ENCODE measurements at regions not wholly inside any gene's neighbourhood (a gene's known extent, or its start where the extent isn't known, plus 50 kb on each side); places are given as distances from the start of the nearest gene placed in this dataset.

- no peak for DNase-seq (ENCODE audit: low read depth)
- H3K4me3 ChIP-seq (ENCODE audit: low read depth, low read length): no peak overlapping the region
- TF ChIP-seq MAX (IDR thresholded peaks at IDR 0.05; ENCODE audit: low read depth, low read length) (no peak), POLR2A (IDR thresholded peaks at IDR 0.05; ENCODE audit: extremely low read depth, insufficient read length) (no peak)
- TF ChIP-seq, protein P1, sequence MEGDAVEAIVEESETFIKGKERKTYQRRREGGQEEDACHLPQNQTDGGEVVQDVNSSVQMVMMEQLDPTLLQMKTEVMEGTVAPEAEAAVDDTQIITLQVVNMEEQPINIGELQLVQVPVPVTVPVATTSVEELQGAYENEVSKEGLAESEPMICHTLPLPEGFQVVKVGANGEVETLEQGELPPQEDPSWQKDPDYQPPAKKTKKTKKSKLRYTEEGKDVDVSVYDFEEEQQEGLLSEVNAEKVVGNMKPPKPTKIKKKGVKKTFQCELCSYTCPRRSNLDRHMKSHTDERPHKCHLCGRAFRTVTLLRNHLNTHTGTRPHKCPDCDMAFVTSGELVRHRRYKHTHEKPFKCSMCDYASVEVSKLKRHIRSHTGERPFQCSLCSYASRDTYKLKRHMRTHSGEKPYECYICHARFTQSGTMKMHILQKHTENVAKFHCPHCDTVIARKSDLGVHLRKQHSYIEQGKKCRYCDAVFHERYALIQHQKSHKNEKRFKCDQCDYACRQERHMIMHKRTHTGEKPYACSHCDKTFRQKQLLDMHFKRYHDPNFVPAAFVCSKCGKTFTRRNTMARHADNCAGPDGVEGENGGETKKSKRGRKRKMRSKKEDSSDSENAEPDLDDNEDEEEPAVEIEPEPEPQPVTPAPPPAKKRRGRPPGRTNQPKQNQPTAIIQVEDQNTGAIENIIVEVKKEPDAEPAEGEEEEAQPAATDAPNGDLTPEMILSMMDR (IDR thresholded peaks at IDR 0.05; ENCODE audit: low read depth, low read length): no peak
Observed at GRCh38 chr6:139886396-139886795, 511.9 kb upstream of the CITED2 start.

- H3K4me3 ChIP-seq (ENCODE audit: low read depth, low read length): no peak overlapping the region
- TF ChIP-seq, protein P1 (IDR thresholded peaks at IDR 0.05; ENCODE audit: low read depth, low read length): no peak
- no peak for TF ChIP-seq MAX (IDR thresholded peaks at IDR 0.05; ENCODE audit: low read depth, low read length)
- TF ChIP-seq MYC (IDR thresholded peaks at IDR 0.05; ENCODE audit: low read depth, low read length): no peak
- TF ChIP-seq POLR2A (IDR thresholded peaks at IDR 0.05; ENCODE audit: extremely low read depth, insufficient read length): no peak
- DNase-seq (ENCODE audit: low read depth): no peak
Observed at GRCh38 chr6:139885909-139886308, 511.5 kb upstream of the CITED2 start.

GRCh38 chr6:139883776-139884175, 509.3 kb upstream of the CITED2 start:
- TF ChIP-seq, protein P1 (IDR thresholded peaks at IDR 0.05; ENCODE audit: low read depth, low read length): no peak
- no peak overlapping the region for H3K4me3 ChIP-seq (ENCODE audit: low read depth, low read length)
- DNase-seq (ENCODE audit: low read depth): no peak

- H3K4me3 ChIP-seq (ENCODE audit: low read depth, low read length): no peak overlapping the region
- peak; percentile 21 for DNase-seq (ENCODE audit: low read depth)
- TF ChIP-seq MAX (IDR thresholded peaks at IDR 0.05; ENCODE audit: low read depth, low read length) (no peak), POLR2A (IDR thresholded peaks at IDR 0.05; ENCODE audit: extremely low read depth, insufficient read length) (no peak), MYC (IDR thresholded peaks at IDR 0.05; ENCODE audit: low read depth, low read length) (no peak)
- TF ChIP-seq, protein P1 (IDR thresholded peaks at IDR 0.05; ENCODE audit: low read depth, low read length): no peak
Observed at GRCh38 chr6:139882977-139883728, 508.7 kb upstream of the CITED2 start.

DNA sequence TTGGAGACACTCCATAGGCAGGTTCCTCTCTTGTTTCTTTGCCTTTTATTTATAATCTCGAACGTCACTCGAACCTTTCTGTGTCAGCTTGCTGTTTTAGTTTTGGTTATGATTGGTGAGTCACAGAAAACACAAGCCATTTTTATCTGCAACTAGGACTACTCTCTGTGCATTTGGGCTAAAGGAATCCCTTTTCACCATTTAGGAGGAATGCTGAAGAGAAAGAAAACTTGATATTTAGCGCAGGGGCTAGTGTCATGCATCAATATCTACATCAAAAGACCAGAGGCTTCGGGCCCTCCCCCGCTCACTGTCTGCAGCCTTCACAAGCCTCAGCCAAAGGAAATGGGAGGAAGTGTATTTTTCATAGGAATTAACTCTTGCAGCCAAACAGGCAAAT, 507.8 kb upstream of the CITED2 start:
- TF ChIP-seq, protein P1 (IDR thresholded peaks at IDR 0.05; ENCODE audit: low read depth, low read length): no peak
- TF ChIP-seq POLR2A (IDR thresholded peaks at IDR 0.05; ENCODE audit: extremely low read depth, insufficient read length) (no peak), MYC (IDR thresholded peaks at IDR 0.05; ENCODE audit: low read depth, low read length) (no peak), MAX (IDR thresholded peaks at IDR 0.05; ENCODE audit: low read depth, low read length) (no peak)
- no peak overlapping the region for H3K4me3 ChIP-seq (ENCODE audit: low read depth, low read length)
- peak; percentile 21 for DNase-seq (ENCODE audit: low read depth)
